Skeletal muscle satellite cell (primary cell): ENCODE measurements at regions not wholly inside any gene's neighbourhood (a gene's known extent, or its start where the extent isn't known, plus 50 kb on each side); places are given as distances from the start of the nearest gene placed in this dataset.
"Not testable (repeated sequence)": the region's sequence is repeated elsewhere in the genome, so short reads cannot be mapped to it uniquely, and the experiment has no call there.

ENCODE experiments used
- H3K27me3 ChIP-seq: 2 replicates; pipeline ENCODE4 v1.7.0; 2013; ENCODE audit warnings: low read length; ENCODE audit not compliant: control insufficient read depth, insufficient read depth
- H3K36me3 ChIP-seq: 2 replicates; pipeline ENCODE4 v1.7.0; 2013; ENCODE audit warnings: mild to moderate bottlenecking, control low read depth, low read length; ENCODE audit not compliant: insufficient read depth
- H3K4me1 ChIP-seq: 2 replicates; pipeline ENCODE4 v1.7.0; 2013; ENCODE audit warnings: low read length; ENCODE audit not compliant: control insufficient read depth, insufficient read depth
- H3K4me2 ChIP-seq: 2 replicates; pipeline ENCODE4 v1.7.0; 2013; ENCODE audit warnings: mild to moderate bottlenecking, low read length
- H3K4me3 ChIP-seq: 2 replicates; pipeline ENCODE4 v1.7.0; 2013; ENCODE audit warnings: low read length
- H3K9ac ChIP-seq: 2 replicates; pipeline ENCODE4 v1.7.0; 2013; ENCODE audit warnings: mild to moderate bottlenecking, low read depth, low read length, moderate library complexity
- H3K9me3 ChIP-seq: replicated peaks from 2 replicates; pipeline ENCODE4 v1.7.0; 2013; ENCODE audit warnings: mild to moderate bottlenecking, control low read depth, low read length

- not testable (repeated sequence) for H3K4me1 ChIP-seq, H3K9ac ChIP-seq
These were observed 255.1 kb upstream of the MGAT5 start for GRCh38 chr2:133998726-133999125.

GRCh38 chr2:134002391-134002790, 251.5 kb upstream of the MGAT5 start:
- H3K36me3 ChIP-seq = no peaks in the 10 kb centered on the region
- no peak overlapping the region for H3K9ac ChIP-seq
- H3K27me3 ChIP-seq = no peaks in the 10 kb centered on the region
- no peaks in the 10 kb centered on the region for H3K4me1 ChIP-seq
- H3K9me3 ChIP-seq = no peaks in the 10 kb centered on the region
- no peak overlapping the region for H3K4me3 ChIP-seq
- H3K4me2 ChIP-seq = no peak overlapping the region

More at GRCh38 chr2:133998726-133999125, 255.1 kb upstream of the MGAT5 start:
- not testable (repeated sequence) for H3K4me3 ChIP-seq, H3K36me3 ChIP-seq, H3K4me2 ChIP-seq, H3K27me3 ChIP-seq, H3K9me3 ChIP-seq

DNA sequence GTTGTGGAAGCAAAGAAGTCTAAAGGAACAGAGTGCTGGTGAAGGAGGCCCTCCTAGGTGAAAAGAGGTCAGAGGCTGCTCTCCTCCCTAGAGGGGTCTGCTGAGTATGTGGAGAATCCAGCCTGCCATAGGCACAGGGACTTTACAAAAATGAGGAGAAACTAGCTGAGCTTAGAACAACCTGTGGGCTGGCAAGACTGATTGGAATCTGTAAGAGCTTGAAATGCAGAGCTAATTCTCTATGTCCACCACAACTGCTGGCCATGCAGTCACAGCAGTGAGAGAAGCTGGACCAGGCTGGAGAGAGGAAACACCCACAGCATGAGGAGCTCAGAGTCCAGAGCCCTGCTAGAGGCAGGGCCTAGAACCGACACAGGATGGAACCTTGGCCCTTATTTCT, 251.0 kb upstream of the MGAT5 start:
- Histone ChIP-seq H3K4me2 (no peak overlapping the region), H3K4me1 (no peaks in the 10 kb centered on the region), H3K9ac (no peak overlapping the region), H3K36me3 (no peaks in the 10 kb centered on the region), H3K27me3 (no peaks in the 10 kb centered on the region), H3K9me3 (no peaks in the 10 kb centered on the region), H3K4me3 (no peak overlapping the region)

DNA sequence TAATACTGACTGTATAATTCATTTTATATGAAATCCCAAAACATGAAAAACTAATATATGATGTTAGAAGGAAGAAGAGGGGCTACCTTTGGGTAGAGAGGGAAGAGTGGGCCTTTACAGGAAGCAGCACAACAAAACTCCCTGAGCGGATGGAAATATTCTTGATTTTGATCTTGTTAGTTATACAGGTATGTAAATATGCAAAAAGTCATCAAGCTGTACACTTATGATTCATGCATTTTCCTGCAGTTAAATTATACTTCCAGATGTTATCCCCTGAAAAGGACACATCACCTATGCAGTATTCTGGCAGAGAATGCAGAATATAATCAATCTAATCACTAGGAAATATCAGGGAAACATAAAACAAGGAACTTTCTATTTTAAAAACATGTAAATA, 249.4 kb upstream of the MGAT5 start:
- Histone ChIP-seq H3K4me1 (no peaks in the 10 kb centered on the region), H3K9me3 (no peaks in the 10 kb centered on the region), H3K4me2 (no peak overlapping the region), H3K36me3 (no peaks in the 10 kb centered on the region), H3K9ac (no peak overlapping the region), H3K4me3 (no peak overlapping the region), H3K27me3 (no peaks in the 10 kb centered on the region)

DNA sequence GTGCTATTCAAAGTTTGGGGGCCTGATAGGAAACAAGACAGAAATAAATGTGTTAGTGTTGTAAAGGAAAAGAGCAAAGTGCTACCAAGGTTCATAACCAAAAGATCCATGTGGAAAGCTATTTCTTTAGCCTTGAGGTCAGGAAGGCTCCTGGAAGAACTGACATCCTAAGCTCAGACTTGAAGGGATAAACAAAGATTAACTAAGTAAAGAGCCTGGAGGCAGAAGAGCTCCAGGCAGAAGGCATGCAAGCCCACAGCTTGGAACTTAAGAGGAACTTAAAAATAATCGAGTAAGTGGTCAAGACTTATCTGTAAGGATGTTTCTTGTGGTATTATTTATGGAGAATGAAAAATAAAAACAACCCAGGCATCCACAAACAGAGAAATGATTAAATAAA, 245.0 kb upstream of the MGAT5 start:
- Histone ChIP-seq H3K9me3 (no peaks in the 10 kb centered on the region), H3K27me3 (no peaks in the 10 kb centered on the region)

GRCh38 chr2:134009440-134009839, 244.4 kb upstream of the MGAT5 start:
- Histone ChIP-seq H3K36me3 (no peaks in the 10 kb centered on the region), H3K4me3 (no peak overlapping the region), H3K4me1 (no peaks in the 10 kb centered on the region), H3K4me2 (no peak overlapping the region), H3K9ac (no peak overlapping the region), H3K9me3 (no peaks in the 10 kb centered on the region), H3K27me3 (no peaks in the 10 kb centered on the region)

More for the DNA sequence above, 245.0 kb upstream of the MGAT5 start:
- no peak overlapping the region for H3K4me3 ChIP-seq
- no peak overlapping the region for H3K9ac ChIP-seq
- no peaks in the 10 kb centered on the region for H3K4me1 ChIP-seq
- no peak overlapping the region for H3K4me2 ChIP-seq
- no peaks in the 10 kb centered on the region for H3K36me3 ChIP-seq

DNA sequence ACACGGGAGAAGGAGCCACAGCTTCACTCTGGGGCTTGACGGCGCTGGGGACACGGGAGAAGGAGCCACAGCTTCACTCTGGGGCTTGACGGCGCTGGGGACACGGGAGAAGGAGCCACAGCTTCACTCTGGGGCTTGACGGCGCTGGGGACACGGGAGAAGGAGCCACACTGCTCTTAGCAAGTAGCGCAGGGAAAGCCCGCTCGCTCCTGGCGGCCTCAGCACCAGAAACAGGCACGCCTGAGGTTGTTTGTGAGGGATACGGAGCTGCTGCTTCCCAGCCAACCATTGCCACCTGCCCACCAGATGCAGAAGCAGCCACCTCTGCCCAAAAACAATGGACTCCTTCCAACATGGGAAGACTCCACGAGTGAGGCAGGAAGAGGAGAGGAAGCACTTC, 244.0 kb upstream of the MGAT5 start:
- H3K4me1 ChIP-seq, H3K36me3 ChIP-seq, H3K4me3 ChIP-seq, H3K4me2 ChIP-seq, H3K27me3 ChIP-seq, H3K9ac ChIP-seq, H3K9me3 ChIP-seq: not testable (repeated sequence)

GRCh38 chr2:134011936-134012586, 241.8 kb upstream of the MGAT5 start:
- Histone ChIP-seq H3K9me3 (no peaks in the 10 kb centered on the region), H3K4me2 (no peak overlapping the region), H3K4me3 (no peak overlapping the region), H3K9ac (no peak overlapping the region), H3K36me3 (no peaks in the 10 kb centered on the region), H3K27me3 (no peaks in the 10 kb centered on the region), H3K4me1 (no peaks in the 10 kb centered on the region)

DNA sequence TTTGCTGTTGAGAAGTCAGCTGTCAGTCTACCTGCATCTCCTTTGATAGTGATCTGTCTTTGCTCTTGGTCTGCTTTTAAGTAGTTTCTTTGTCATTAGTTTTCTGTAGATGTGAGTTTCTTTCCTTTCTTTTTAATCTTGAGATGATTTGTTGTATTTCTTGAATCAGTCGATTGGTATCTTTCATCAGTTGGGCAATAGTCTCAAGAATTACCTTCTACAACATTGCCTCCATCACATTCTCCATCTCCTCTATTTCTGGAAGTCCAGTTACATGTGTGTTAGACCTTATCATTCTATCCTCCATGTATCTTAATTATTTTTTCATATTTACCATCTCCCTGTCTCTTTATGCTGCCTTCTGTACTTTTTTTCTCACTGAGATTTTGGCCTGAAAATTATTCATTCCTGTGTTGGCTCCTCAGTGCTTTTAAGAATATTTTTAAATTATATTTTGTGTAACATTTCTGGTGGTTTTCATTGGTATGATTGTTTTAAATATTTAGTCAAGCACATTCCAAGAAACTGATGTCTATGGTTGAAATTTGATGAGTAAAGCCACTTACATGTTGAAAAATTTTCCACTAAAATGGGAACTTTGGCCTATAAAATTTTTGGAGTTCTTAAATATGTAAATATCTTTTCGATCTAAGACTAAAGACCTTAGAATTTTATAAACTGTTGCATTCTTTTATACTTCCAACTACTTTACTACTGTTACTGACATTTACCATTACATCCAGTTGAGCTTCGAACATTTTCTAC, 239.5 kb upstream of the MGAT5 start:
- Histone ChIP-seq H3K9me3 (no peaks in the 10 kb centered on the region), H3K4me2 (no peak overlapping the region), H3K4me3 (no peak overlapping the region), H3K36me3 (no peaks in the 10 kb centered on the region), H3K27me3 (no peaks in the 10 kb centered on the region), H3K9ac (no peak overlapping the region), H3K4me1 (no peaks in the 10 kb centered on the region)

DNA sequence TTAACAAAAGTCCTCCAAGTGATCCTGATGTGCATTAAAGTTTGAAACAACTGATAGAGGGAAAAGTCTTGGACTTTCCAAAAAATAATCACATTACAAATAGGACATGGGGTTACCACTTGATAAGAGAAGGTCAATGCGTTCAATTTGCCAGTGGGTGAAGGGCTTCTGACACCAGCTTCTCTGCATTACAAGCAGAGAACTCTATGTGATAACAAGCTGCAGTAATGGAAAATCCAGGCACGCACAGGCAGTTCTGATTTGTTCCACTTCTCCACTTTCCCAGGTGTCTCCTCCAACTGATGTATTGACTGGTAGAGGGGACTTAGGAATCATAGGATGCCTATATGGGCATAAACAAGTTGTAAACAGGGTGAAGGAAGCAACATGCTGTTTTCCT, 234.0 kb upstream of the MGAT5 start:
- no peak overlapping the region for H3K9ac ChIP-seq
- no peaks in the 10 kb centered on the region for H3K4me1 ChIP-seq
- H3K4me3 ChIP-seq = no peak overlapping the region
- no peak overlapping the region for H3K4me2 ChIP-seq
- H3K9me3 ChIP-seq = no peaks in the 10 kb centered on the region
- no peaks in the 10 kb centered on the region for H3K36me3 ChIP-seq
- H3K27me3 ChIP-seq = no peaks in the 10 kb centered on the region

DNA sequence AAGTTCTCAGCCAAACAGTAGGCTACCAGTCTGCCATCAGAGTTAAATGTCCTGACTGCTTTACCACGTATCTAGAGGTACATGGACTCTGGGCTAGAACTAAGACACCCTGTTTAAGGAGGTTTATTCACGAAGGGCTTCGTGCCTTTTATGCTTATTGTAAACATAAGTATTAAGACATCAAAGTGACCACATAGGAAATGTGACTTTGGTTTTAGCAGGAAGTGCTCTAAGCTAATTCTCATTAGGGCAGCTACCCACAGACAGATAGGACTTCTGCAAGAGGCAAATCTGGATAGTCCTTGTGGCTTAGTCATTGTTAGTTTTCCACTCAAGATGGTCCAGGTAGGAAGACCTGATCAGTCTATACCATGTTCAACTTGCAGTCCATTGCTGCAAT, 233.3 kb upstream of the MGAT5 start:
- Histone ChIP-seq H3K4me3 (no peak overlapping the region), H3K9ac (no peak overlapping the region), H3K9me3 (no peaks in the 10 kb centered on the region), H3K4me2 (no peak overlapping the region), H3K4me1 (no peaks in the 10 kb centered on the region), H3K36me3 (no peaks in the 10 kb centered on the region), H3K27me3 (no peaks in the 10 kb centered on the region)
